Retinal pigment epithelial cell (primary cell): ENCODE measurements at regions not wholly inside any gene's neighbourhood (a gene's known extent, or its start where the extent isn't known, plus 50 kb on each side); places are given as distances from the start of the nearest gene placed in this dataset.
"Not testable (repeated sequence)": the region's sequence is repeated elsewhere in the genome, so short reads cannot be mapped to it uniquely, and the experiment has no call there.

Experiments
- DNase-seq: peaks from one replicate; pipeline ENCODE4 v3.0.0-alpha.2; 2010; ENCODE audit warnings: low read depth
- H3K4me3 ChIP-seq: 2 replicates; pipeline ENCODE4 v1.5.1; 2011; ENCODE audit warnings: mild to moderate bottlenecking, low read length, control low read depth, moderate library complexity
- TF ChIP-seq, protein P1 (sequence below): conservative IDR thresholded peaks from 2 replicates; pipeline ENCODE4 v1.5.1; 2011; ENCODE audit warnings: low read depth, low read length, control low read depth, inconsistent platforms

DNA sequence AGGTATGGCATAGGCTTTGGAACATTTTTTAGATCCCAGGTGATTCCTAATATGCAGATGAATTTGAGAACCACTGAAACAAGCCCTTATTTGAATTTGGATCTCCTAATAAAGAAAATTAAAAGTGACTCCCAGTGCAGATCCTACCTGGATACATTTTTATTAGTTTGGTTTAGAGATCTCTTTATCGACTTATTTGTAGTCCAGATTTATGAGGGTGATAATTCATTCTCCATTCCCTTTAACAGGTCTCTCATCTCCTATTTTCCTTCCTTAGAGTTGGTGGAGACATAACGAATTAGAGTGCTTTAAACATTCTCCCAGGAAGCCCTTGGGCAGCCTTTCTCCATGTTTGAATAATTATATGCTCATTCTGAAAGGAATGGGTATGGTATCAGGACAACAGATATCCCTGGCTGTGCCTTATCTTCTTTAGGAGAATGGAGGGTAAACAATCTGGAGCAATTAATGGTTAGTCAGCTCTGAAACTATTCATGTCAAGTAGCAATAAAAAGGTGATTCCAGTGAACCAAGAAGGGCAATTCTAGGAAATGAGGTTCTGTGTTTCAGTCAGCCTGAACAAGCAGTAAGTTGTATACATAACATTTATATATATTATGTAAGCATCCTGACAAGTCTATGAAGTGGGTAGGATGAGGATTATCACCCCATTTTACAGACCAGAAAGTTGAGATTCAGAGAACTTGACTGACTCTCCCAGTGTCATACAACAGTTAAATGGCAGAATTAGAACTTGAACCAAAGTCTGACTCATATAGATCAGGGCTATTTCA is 53.9 kb upstream of the RCE1 start:
- no peak overlapping the region for H3K4me3 ChIP-seq
- no peak for DNase-seq
- TF ChIP-seq, protein P1, sequence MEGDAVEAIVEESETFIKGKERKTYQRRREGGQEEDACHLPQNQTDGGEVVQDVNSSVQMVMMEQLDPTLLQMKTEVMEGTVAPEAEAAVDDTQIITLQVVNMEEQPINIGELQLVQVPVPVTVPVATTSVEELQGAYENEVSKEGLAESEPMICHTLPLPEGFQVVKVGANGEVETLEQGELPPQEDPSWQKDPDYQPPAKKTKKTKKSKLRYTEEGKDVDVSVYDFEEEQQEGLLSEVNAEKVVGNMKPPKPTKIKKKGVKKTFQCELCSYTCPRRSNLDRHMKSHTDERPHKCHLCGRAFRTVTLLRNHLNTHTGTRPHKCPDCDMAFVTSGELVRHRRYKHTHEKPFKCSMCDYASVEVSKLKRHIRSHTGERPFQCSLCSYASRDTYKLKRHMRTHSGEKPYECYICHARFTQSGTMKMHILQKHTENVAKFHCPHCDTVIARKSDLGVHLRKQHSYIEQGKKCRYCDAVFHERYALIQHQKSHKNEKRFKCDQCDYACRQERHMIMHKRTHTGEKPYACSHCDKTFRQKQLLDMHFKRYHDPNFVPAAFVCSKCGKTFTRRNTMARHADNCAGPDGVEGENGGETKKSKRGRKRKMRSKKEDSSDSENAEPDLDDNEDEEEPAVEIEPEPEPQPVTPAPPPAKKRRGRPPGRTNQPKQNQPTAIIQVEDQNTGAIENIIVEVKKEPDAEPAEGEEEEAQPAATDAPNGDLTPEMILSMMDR, result no peak

DNA sequence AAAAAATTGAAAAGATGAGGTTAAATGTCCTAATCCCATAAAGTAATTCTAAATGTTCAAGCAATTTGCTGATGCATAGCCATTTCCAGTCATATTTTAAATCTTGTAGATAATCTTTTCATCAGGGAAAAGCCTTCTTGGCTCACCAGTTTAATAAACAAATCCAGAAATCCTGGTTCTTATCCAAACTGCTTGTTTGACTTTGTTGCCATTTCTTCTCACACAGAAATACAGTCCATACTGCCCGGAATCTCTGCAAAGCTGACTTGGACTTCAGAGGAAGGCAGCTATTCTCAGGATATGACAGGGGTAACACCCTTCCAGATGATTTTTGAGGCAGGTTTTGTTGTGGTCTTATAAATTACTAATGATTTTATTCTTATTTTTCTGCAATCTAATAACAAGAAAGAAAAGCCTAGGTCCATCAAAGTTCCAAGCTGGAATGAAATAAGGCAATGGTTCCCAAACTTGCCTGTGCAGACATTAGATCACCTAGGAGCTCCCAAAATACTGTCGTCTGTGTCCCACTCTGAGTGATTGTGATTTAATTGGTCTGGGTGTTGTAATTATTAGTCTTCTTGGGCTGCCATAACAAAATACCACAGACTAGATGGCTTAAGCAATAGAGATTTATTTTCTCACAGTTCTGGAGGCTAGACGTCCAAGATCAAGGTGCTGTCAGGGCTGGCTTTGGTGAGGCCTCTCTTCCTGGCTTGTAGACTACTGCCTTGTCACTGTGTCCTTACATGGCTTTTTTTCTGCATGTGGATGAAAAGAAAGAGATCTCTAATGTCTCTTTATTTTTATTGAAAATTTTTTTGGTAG is 55.1 kb upstream of the RCE1 start:
- no peak overlapping the region for H3K4me3 ChIP-seq
- peak; percentile 25 for DNase-seq
- TF ChIP-seq, protein P1, result no peak

DNA sequence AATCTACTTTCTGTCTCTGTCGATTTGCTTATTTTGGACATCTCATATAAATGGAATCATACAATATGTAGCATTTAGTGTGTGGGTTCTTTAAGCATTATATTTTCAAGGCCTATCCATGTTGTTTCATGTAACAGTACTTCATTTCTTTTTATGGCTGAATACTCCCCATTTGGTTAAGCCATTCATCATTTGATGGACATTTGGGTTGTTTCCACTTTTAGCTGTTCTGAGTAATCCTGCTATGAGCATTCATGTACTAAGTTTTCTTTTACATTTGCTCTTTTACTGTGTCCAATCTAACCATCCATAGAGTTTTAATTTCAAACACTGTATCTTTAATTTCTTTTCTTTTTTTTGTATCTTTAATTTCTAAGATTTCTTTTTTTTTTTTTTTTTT is 55.6 kb upstream of the SPTBN2 start:
- no peak for DNase-seq
- no peak overlapping the region for H3K4me3 ChIP-seq
- TF ChIP-seq, protein P1, result no peak

DNA sequence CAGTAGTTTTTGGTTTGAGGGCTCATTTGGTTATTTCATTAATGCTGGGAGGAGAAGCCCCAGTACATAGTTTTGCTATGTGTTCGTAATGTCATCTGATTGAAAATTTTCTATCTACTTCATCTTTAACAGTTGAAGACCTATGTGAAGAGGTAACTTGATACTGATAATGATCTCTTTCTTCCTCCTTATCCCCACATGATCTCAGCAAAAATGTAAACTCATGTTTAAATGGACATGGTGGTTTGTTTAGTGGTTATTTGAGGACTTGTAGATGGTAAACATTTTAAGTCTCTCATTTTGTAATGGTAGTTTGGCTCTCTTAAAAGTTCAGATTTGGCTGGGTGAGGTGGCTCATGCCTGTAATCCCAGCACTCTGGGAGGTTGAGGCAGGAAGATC is 53.7 kb upstream of the SPTBN2 start:
- TF ChIP-seq, protein P1, result no peak
- no peak overlapping the region for H3K4me3 ChIP-seq
- no peak for DNase-seq

DNA sequence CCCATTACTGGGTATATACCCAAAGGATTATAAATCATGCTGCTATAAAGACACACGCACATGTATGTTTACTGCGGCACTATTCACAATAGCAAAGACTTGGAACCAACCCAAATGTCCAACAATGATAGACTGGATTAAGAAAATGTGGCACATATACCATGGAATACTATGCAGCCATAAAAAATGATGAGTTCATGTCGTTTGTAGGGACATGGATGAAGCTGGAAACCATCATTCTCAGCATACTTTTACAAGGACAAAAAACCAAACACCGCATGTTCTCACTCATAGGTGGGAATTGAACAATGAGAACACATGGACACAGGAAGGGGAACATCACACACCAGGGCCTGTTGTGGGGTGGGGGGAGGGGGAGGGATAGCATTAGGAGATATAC is 50.6 kb upstream of the SPTBN2 start:
- not testable (repeated sequence) for H3K4me3 ChIP-seq, DNase-seq
